ENCODE measurements at regions not wholly inside any gene's neighbourhood (a gene's known extent, or its start where the extent isn't known, plus 50 kb on each side); places are given as distances from the start of the nearest gene placed in this dataset.

DNA sequence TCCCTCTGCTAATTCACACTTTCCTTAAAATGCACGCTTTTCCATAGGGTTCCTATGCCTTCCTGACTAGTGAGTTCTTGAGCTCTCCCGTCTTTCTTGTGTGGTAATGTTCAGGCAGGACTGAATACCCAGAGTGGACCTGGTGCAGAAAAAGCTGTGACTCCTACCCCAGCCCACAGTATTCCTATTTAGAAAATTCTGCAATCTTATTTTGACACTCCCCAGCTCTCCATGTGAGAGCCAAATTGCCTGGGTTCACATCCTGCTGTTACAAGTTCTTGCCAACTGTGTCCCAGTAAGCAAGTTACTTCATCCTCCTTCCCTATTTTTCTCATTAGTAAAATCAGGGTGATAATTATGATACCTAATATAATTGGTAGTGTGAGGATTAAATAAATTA is 290.8 kb upstream of the SLCO3A1 start:
- no peak for DNase-seq

DNA sequence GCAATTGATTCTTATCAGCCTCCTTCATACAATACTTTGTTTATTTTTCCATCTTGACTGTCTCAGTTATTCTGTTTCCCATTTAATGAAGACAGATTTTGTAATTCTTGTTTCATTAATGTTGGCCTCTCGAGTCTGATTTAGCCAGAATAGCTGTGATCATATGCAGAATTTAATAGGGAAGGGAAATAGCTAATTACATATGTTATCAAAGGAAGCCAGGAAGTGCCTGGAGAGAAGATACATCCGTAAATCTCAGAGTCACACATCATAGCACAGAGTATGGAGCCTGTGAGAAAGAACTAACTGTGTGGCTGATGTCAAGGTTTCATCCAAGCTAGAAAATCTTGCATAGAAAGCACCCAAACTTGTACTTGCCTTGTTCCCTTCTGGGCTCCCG is 288.9 kb upstream of the SLCO3A1 start:
- DNase-seq: no peak

- DNase-seq: no peak
These were observed 287.4 kb upstream of the SLCO3A1 start for GRCh38 chr15:91566141-91566540.

GRCh38 chr15:91568036-91568435 is 285.5 kb upstream of the SLCO3A1 start:
- no peak for DNase-seq

GRCh38 chr15:91572110-91572509 is 281.4 kb upstream of the SLCO3A1 start:
- DNase-seq: peak; percentile 24

DNA sequence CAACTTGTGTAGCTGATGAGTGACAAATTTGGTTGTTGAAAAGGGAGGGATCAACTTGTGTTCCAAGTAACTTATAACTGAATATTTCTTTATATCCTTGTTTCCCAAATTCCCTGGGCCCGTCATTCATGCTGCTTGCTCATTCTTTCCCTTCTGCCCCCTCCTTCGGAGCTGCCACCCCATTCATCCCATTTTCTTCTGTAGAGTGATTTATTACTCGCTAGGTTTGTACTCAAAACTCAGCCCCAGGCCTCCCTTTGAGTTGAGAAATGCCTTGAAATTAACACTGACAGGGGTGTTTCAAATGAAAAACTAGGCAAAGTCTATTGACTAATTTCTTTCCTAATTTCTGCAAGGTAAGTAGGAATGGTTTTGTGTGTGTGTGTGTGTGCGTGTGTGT is 277.4 kb upstream of the SLCO3A1 start:
- DNase-seq: no peak

DNA sequence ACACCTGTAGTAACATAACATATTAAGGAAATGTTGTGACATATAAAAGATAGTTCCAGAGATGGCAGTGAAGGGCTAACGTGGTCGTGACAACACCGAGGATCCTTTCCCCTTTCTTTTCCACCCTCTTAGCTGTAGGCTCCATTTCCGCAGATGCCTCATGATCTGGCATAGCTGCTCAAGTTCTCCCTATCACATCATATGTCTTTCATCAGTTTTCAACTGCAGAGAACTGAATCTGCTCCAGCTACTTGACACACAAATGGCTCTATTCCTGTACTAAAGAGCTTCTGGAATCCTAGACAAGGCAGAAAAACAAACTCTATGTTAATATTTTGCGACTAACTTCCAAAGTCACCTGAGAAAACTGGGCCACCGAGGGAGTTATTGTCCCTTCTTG is 275.0 kb upstream of the SLCO3A1 start:
- no peak for DNase-seq

GRCh38 chr15:91584895-91585294 is 268.6 kb upstream of the SLCO3A1 start:
- no peak for DNase-seq

GRCh38 chr15:91586560-91586959 is 266.9 kb upstream of the SLCO3A1 start:
- DNase-seq: no peak

DNA sequence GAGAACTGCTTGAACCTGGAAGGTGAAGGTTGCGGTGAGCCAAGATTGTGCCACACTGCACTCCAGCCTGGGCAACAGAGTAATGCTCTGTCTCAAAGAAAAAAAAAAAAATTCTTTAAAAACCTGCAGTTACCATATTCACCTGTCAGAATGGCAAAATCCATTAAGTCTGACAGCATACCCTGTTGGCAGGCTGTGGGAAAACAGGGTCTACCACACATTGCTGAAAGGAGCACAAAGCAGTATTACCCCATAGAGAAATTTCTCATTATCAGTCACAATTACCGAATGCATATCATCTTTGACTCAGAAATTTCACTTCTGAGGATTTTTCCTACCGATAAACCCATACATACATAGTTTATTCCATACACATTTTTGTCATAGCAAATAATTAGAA is 264.1 kb upstream of the SLCO3A1 start:
- DNase-seq: no peak

DNA sequence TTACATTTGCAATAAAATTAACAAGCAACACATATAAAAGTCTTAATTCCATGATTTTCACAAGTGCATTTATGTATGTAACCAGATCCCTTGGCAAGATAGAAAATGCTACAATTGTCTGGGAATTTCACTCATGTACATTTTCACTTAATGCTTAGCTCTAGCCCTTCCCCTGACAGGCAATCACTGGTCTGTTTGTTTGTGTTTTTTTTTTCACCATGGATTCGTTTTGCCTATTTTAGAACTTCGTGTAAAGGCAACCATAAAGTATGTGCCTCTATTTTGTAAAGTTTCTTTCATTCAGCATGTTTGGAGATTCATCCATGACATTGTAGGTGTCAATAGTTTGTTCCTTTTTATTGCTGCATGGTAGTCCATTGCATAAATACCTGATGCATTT is 260.9 kb upstream of the SLCO3A1 start:
- no peak for DNase-seq

- no peak for DNase-seq
These were observed 260.4 kb upstream of the SLCO3A1 start for GRCh38 chr15:91593067-91593466.

DNA sequence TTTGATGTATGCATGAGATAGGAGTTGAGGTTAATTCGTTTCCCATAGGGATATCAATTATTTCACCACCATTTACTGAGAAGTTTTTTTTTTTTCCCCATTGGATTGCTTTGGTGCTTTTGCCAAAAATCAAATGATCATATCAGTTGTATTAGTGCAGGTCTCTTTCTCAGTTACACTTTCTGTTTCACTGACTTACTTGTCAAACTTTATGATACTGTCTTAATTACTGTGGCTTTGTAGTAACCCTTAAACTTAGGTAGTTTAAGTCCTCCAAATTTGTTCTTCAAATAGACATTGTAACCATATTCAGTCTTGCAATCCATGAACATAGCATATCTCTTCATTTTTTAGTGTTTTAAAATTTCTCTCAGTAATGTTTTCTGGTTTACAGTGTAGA is 259.9 kb upstream of the SLCO3A1 start:
- no peak for DNase-seq

DNA sequence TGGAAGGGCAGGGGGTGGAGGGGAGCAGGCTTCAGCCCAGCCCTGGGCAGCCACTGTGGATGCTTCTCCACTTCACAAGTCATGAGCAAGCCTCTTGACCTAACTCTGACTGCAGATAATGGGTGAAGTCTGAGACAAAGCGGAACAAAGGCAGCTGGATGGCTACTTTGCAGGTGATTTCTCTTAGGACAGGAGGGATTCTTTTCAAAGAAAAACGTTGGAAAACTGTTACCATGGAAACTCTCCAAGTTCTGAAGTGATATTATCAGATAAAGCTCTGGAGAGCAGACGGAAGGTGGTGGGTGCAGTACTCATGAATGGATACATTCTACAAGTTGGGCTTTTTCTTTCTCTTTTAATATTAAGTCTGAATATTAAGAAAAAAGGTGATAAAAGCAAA is 254.2 kb upstream of the SLCO3A1 start:
- DNase-seq: no peak

DNA sequence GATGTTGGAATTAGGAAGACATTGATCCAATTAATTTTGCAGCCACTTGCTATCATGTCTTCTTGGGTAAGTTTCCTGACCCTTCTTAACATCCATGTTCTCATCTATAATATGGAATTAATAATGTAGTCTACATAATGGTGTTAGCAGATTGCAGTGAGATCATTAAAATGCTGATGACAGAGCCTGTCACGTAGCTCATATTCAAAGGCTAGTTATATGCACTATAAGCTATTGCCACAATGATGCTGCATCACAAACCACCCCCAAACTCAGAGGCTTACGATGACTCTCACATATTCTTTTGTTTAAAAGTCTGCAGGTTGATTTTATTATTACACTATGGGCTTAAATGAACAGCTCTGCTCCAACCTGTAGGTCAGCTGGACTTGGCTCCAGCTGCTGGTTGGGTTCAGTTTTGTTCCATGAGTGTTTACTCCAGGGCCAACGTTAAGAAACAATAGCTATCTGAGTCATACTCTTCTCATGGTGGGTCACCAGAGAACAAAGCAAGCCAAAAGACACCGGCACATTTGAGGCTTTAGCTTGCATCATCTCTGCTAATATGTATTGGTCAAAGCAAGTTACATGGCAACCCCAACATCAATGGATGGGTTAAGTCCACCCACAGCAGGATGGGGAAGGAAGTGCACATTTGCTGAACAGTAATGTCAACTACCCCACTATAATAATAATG is 250.0 kb upstream of the SLCO3A1 start:
- no peak for DNase-seq

- DNase-seq: no peak
These were observed 249.4 kb upstream of the SLCO3A1 start for GRCh38 chr15:91604122-91604521.

GRCh38 chr15:91605576-91605975 is 247.9 kb upstream of the SLCO3A1 start:
- DNase-seq: no peak

DNA sequence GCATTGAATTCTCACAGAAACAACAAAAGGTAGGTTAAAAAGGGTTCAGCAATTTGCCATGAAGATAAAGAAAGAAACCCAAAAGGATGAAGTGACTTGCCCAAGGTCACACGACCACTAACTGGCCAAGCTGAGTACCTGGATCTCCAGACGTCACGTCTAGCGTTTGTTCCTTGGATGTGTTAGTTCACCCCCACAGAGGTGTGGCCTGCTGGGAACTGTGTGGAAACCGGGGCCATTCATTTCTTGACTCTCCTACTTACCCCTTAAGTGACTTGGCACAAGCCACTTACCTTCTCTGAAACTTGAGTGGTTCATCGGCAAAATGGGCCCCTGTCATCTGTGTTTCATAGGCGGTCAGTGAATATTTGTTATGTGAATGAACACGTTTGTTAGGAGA is 244.3 kb upstream of the SLCO3A1 start:
- no peak for DNase-seq

GRCh38 chr15:91609966-91610365 is 243.5 kb upstream of the SLCO3A1 start:
- DNase-seq: no peak

GRCh38 chr15:91611561-91612323 is 241.8 kb upstream of the SLCO3A1 start:
- DNase-seq: no peak

DNA sequence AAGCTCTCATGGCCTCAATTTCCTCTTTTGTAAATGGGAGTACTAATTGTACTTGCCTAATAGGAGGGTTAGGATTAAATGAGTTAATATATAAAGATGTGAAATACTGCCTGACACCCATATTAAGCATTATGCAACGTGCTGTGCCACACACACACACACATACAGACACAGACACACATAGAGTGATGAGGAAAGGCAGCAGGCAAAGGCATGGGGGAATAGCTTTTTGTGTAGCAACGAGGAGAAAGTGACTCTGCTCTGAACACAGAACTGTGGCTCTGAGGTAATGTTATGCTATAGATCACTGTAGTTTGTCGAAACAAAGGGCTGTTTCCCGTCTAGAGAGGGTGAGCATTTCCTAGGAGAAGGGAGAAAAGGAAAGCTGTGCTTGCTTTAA is 233.3 kb upstream of the SLCO3A1 start:
- no peak for DNase-seq

- no peak for DNase-seq
These were observed 231.3 kb upstream of the SLCO3A1 start for GRCh38 chr15:91622235-91622634.

- DNase-seq: no peak
These were observed 230.7 kb upstream of the SLCO3A1 start for GRCh38 chr15:91622711-91623342.

- DNase-seq: no peak
These were observed 229.0 kb upstream of the SLCO3A1 start for GRCh38 chr15:91624353-91624968.

Data from NCI-H1417 treated with DMSO at 0.1 percent for 48 hours (cell line).